Left hindlimb (tissue), 1 donor: ENCODE measurements at regions not wholly inside any gene's neighbourhood (a gene's known extent, or its start where the extent isn't known, plus 50 kb on each side); places are given as distances from the start of the nearest gene placed in this dataset.

Experiments used
- DNase-seq: peaks from one replicate; pipeline ENCODE4 v3.0.0-alpha.2; 2018

GRCh38 chr2:37550190-37550589 lies 121.3 kb downstream of the CDC42EP3 start:
- no peak for DNase-seq

- no peak for DNase-seq
Measured at GRCh38 chr2:37551783-37552182, 119.7 kb downstream of the CDC42EP3 start.

DNA sequence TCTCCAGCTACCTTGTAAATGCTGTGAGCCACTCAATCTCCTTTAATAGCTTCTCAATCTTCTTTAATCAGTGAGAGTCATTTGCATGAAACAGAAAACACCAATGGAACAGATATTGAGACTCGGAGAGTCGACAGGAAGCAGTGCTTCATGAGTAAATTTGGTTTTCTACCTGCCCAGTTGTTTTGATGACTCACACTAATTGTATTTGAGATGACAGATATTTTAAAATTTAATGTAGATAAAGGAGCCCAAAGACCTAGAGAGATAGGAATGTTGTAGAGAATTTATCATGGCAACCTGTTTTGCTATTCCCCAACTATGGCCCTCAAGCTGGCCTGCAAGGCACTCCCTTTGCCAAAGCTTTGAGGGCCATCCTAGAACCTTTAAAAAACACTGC lies 119.1 kb downstream of the CDC42EP3 start:
- DNase-seq, result no peak

DNA sequence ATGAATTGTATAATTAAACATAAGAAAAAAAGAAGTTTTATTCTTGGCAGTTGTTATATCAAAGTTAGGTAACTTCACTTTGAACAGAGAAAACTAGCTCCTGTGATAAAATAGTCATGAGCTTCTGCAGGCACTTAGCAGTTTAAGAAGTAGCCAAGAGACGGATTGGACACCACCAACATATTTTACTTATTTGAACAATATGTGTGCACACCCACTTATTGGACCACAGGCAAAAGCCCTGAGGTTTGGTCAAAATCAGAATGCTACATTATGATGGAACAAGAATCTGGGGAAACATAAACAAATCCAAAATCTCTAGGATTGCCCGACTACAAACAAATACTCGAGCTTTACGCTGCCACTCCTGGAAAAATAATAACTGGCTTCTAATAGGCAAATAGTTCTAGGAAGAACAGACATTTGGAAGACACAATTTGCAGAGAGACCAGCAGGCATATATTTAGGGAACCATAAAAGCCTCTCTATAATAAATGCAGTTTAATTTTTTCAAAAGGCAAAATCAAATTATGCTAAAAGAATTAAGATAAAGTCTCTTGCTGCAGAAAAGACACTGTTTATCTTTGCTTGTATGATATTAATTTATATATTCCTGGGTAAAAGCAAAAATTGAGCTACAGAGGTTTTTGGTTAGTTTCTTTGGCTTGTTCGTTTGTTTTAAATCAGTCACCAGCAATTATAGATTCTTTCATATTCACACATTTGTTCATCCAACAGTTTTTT lies 117.9 kb downstream of the CDC42EP3 start:
- DNase-seq, result no peak

- no peak for DNase-seq
Measured at GRCh38 chr2:37554155-37554510, 117.3 kb downstream of the CDC42EP3 start.

- DNase-seq, result no peak
Measured at GRCh38 chr2:37554687-37555086, 116.8 kb downstream of the CDC42EP3 start.

- DNase-seq, result no peak
Measured at GRCh38 chr2:37555457-37555856, 116.0 kb downstream of the CDC42EP3 start.

GRCh38 chr2:37556256-37556655 lies 115.2 kb downstream of the CDC42EP3 start:
- DNase-seq, result no peak

- DNase-seq, result no peak
Measured at GRCh38 chr2:37558623-37559022, 112.8 kb downstream of the CDC42EP3 start.

GRCh38 chr2:37560241-37560848 lies 111.1 kb downstream of the CDC42EP3 start:
- DNase-seq, result no peak

GRCh38 chr2:37560863-37561614 lies 110.4 kb downstream of the CDC42EP3 start:
- no peak for DNase-seq

GRCh38 chr2:37561615-37562569 lies 109.5 kb downstream of the CDC42EP3 start:
- DNase-seq, result no peak

- no peak for DNase-seq
Measured at GRCh38 chr2:37563375-37564015, 107.9 kb downstream of the CDC42EP3 start.

DNA sequence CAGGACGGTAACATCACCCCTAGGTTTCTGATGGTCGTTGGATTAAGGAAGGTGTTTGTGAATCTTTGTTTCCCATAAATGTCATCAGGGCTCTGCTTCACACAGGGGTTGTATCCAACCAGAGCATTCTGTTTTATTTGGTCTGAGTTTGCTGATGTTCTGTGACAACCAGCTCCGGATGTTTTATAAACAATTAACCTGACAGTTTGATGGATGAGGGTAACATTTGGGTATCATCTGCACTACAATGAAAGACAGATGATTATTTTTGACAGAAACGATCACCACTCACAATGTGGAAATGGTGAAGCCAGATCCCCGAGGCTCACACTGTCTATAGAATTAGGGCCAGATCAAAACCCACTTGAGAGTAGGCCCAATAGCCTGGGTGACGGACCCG lies 107.1 kb downstream of the CDC42EP3 start:
- no peak for DNase-seq

- DNase-seq, result no peak
Measured at GRCh38 chr2:37566517-37566981, 104.9 kb downstream of the CDC42EP3 start.

DNA sequence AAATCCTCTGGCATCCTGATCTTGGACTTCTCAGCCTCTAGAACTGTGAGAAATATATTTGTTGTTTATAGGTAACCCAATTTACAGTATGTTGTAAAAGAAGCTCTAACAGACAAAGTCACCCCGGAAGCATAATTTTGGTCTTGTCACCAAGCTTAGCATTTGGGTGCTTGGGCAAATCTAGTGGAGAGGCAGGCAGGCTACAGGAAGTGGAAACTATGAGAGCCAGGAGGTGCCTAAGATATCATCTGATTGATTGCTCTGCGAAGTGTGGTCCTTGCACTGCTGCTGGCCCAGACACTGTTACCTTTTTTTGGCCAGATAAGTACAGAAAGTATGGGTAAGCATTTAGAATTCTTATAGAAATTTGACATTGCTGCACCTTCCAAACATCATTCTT lies 102.9 kb downstream of the CDC42EP3 start:
- no peak for DNase-seq

- no peak for DNase-seq
Measured at GRCh38 chr2:37569131-37569823, 102.2 kb downstream of the CDC42EP3 start.

DNA sequence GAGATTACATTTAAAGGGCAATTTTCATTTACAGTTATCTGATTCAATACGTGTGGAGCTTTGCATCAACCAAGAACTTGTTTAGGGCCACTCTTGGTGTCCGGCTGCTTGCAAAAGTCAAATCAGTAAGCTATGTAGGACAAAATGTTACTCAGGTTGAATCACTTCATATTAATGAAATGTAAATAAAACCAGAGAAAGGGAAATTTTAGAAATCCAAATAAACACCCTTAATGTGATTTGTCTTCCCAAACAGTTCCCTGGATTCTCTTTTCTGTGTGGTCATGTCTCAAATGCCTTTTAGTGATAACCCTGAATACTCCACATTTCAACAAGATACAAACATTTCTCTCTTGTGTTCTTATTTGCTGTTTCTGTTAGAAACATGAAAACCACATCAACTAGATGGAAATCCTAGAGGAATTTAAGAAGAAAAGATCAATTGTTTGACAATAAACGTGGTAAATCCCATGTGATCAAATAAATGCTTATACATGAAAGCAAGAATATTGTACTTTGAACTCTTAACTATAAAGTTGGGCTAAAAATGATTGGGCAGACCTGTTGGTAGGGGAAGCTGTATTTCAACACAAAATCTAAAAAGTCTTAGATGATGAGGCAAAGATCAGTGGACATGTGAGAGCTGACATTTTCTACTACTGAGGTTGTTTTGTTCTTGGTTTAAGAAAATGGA lies 101.3 kb downstream of the CDC42EP3 start:
- DNase-seq, result no peak

DNA sequence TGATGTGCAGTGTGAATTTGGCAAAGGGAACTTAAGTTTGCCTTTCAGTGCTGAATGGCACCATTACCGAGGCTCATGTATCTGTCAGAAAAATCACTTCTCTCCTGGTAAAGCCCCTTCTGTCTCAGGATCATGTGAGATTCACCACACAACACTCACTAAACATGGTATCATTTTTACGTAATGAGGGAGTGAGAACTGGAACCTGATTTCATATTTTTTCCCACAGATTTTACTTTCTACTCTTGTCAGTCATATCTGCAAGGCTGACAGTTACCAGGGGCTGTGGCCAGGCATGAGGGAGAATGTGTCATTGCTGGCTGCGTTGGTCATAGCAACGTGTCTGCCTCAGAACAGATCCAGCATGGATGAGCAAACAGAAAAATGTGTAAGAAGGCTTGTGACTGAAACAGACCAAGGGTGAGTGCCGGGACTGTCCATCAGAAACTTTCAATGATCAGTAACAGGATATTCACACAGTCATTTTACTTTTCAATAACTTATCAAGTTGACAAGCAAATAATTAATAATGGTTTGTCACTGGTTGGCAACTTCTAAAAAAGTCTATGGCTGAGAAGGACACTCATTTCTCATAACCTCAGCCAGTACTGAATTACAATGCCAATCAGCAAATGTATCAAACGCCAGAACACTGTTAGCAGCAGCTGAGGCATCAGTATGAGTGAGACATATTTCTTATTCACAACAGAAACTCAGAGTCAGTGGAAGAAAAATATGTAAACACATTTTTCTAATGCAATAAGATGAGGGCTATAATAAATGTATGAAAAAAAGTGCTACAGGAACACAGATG lies 100.5 kb downstream of the CDC42EP3 start:
- no peak for DNase-seq

DNA sequence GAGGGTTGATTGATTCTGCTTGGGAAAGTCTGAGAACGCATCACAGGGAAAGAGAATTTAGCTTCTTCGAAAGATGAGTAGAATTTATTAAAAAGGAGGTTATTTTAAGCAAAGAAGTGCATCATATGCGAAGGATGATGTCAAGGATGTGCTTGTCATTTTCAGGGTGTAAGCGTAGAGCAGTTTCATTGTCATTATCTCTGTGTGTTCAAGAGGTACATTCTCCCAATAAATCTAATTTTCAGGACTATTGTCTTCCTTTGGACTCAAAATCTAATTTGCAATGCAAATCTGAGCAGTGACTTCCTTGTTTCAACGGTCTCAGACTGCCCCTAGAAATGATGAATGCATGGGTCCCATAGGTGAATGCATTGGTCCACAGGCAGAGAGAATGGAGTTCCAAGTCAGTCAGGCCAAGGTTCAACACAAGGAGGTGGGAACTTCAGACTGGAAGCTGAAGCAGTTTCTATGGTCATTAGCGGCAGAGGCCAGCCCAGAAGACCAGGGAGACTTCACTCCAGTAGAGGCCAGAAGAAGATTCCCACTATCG lies 99.8 kb downstream of the CDC42EP3 start:
- DNase-seq, result no peak
